ENCODE measurements at regions not wholly inside any gene's neighbourhood (a gene's known extent, or its start where the extent isn't known, plus 50 kb on each side); places are given as distances from the start of the nearest gene placed in this dataset.

GRCh38 chr2:156004459-156004858 lies 328.1 kb downstream of the NR4A2 start:
- H3K4me3 ChIP-seq (replicated peaks; ENCODE audit: low read depth, low read length) = no peak overlapping the region
- TF ChIP-seq CTCF (IDR thresholded peaks at IDR 0.05; ENCODE audit: low read length, missing control alignments) = no peak
- DNase-seq (ENCODE audit: low read depth) = no peak

GRCh38 chr2:156003780-156004179 lies 328.7 kb downstream of the NR4A2 start:
- no peak for TF ChIP-seq CTCF (IDR thresholded peaks at IDR 0.05; ENCODE audit: low read length, missing control alignments)
- no peak overlapping the region for H3K4me3 ChIP-seq (replicated peaks; ENCODE audit: low read depth, low read length)
- DNase-seq (ENCODE audit: low read depth) = no peak

- no peak overlapping the region for H3K4me3 ChIP-seq (replicated peaks; ENCODE audit: low read depth, low read length)
- DNase-seq (ENCODE audit: low read depth) = no peak
- no peak for TF ChIP-seq CTCF (IDR thresholded peaks at IDR 0.05; ENCODE audit: low read length, missing control alignments)
These were observed 330.7 kb downstream of the NR4A2 start for GRCh38 chr2:156001851-156002250.

- TF ChIP-seq CTCF (IDR thresholded peaks at IDR 0.05; ENCODE audit: low read length, missing control alignments) = no peak
- no peak for DNase-seq (ENCODE audit: low read depth)
- H3K4me3 ChIP-seq (replicated peaks; ENCODE audit: low read depth, low read length) = no peak overlapping the region
These were observed 335.0 kb downstream of the NR4A2 start for GRCh38 chr2:155997538-155997937.

- no peak overlapping the region for H3K4me3 ChIP-seq (replicated peaks; ENCODE audit: low read depth, low read length)
- TF ChIP-seq CTCF (IDR thresholded peaks at IDR 0.05; ENCODE audit: low read length, missing control alignments) = no peak
- DNase-seq (ENCODE audit: low read depth) = no peak
These were observed 338.2 kb downstream of the NR4A2 start for GRCh38 chr2:155994315-155994714.

GRCh38 chr2:155983845-155984244 lies 348.7 kb downstream of the NR4A2 start:
- no peak overlapping the region for H3K4me3 ChIP-seq (replicated peaks; ENCODE audit: low read depth, low read length)
- DNase-seq (ENCODE audit: low read depth) = no peak
- no peak for TF ChIP-seq CTCF (IDR thresholded peaks at IDR 0.05; ENCODE audit: low read length, missing control alignments)

- H3K4me3 ChIP-seq (replicated peaks; ENCODE audit: low read depth, low read length) = no peak overlapping the region
- TF ChIP-seq CTCF (IDR thresholded peaks at IDR 0.05; ENCODE audit: low read length, missing control alignments) = no peak
- DNase-seq (ENCODE audit: low read depth) = no peak
These were observed 350.4 kb downstream of the NR4A2 start for GRCh38 chr2:155982135-155982534.

Data from fibroblast of pulmonary artery (primary cell).